Transverse colon (tissue), 4 donors: ENCODE measurements at regions not wholly inside any gene's neighbourhood (a gene's known extent, or its start where the extent isn't known, plus 50 kb on each side); places are given as distances from the start of the nearest gene placed in this dataset.
"Not testable (repeated sequence)": the region's sequence is repeated elsewhere in the genome, so short reads cannot be mapped to it uniquely, and the experiment has no call there.

Experiments
- CTCF ChIP-seq, 5 experiments: fragments of 200-600 bp in 3 of 5; fragments of 450-650 bp in 2 of 5; sonication (generic) in 3 of 5; IDR thresholded peaks; 1 replicate in 2 of 5; 2 replicates in 3 of 5; pipeline ENCODE4 v1.5.1; 2016 to 2017; ENCODE audit warnings: antibody characterized with exemption in 5 of 5, inconsistent platforms in 3 of 5, mild to moderate bottlenecking in 2 of 5, moderate library complexity in 1 of 5
- POLR2A ChIP-seq: fragments of 450-650 bp; IDR thresholded peaks from one replicate; pipeline ENCODE4 v1.6.1; 2016; ENCODE audit warnings: antibody characterized with exemption, mild to moderate bottlenecking, moderate library complexity
- POLR2AphosphoS5 ChIP-seq, 3 donors: sonication (generic); formaldehyde crosslinking; IDR thresholded peaks; one replicate each; pipeline ENCODE4 v1.6.1; 2016; ENCODE audit warnings: antibody characterized with exemption in 3 of 3

GRCh38 chr17:21770466-21771446, 78.4 kb downstream of the KCNJ18 start:
- TF ChIP-seq CTCF (IDR thresholded peaks at IDR 0.05); POLR2A; POLR2AphosphoS5 (IDR thresholded peaks at IDR 0.05): not testable (repeated sequence)
